HT-29 (cell line): ENCODE measurements at regions not wholly inside any gene's neighbourhood (a gene's known extent, or its start where the extent isn't known, plus 50 kb on each side); places are given as distances from the start of the nearest gene placed in this dataset.
"Not testable (repeated sequence)": the region's sequence is repeated elsewhere in the genome, so short reads cannot be mapped to it uniquely, and the experiment has no call there.

Experiments
- DNase-seq: peaks from one replicate; pipeline ENCODE4 v3.0.0-alpha.2; 2015; ENCODE audit warnings: low spot score

- no peak for DNase-seq
These were observed 89.1 kb upstream of the C1GALT1C1 start for GRCh38 chrX:120718969-120719368.

GRCh38 chrX:120702337-120702736, 72.5 kb upstream of the C1GALT1C1 start:
- not testable (repeated sequence) for DNase-seq

GRCh38 chrX:120697053-120697452, 67.2 kb upstream of the C1GALT1C1 start:
- DNase-seq: no peak

GRCh38 chrX:120692319-120692718, 62.5 kb upstream of the C1GALT1C1 start:
- DNase-seq: no peak

GRCh38 chrX:120690941-120691340, 61.1 kb upstream of the C1GALT1C1 start:
- DNase-seq: no peak

- no peak for DNase-seq
These were observed 60.5 kb upstream of the C1GALT1C1 start for GRCh38 chrX:120690344-120690743.

GRCh38 chrX:120680090-120680489, 50.2 kb upstream of the C1GALT1C1 start:
- DNase-seq: no peak
